Ramos (cell line): ENCODE measurements at regions not wholly inside any gene's neighbourhood (a gene's known extent, or its start where the extent isn't known, plus 50 kb on each side); places are given as distances from the start of the nearest gene placed in this dataset.

Source experiments
- in situ Hi-C: fragments of 300-500 bp; cut with MboI; formaldehyde crosslinking; loops from one replicate; pipeline ENCODE4 v1.14.3; 2022; ENCODE audit warnings: low sequenced_read_pairs; ENCODE audit not compliant: unreplicated experiment

- in situ Hi-C loops, result no loop called here
These were observed 670.6 kb upstream of the PKN2 start for GRCh38 chr1:88013485-88013884.

- in situ Hi-C loops, result no loop called here
These were observed 669.9 kb upstream of the PKN2 start for GRCh38 chr1:88014131-88014530.

GRCh38 chr1:88016947-88017346 is 667.1 kb upstream of the PKN2 start:
- in situ Hi-C loops, result no loop called here

- in situ Hi-C loops, result no loop called here
These were observed 662.5 kb upstream of the PKN2 start for GRCh38 chr1:88021529-88021928.

- in situ Hi-C loops, result no loop called here
These were observed 661.6 kb upstream of the PKN2 start for GRCh38 chr1:88022516-88022915.

GRCh38 chr1:88029142-88029541 is 654.9 kb upstream of the PKN2 start:
- in situ Hi-C loops, result no loop called here

GRCh38 chr1:88029899-88030298 is 654.2 kb upstream of the PKN2 start:
- in situ Hi-C loops, result no loop called here

- in situ Hi-C loops, result no loop called here
These were observed 648.5 kb upstream of the PKN2 start for GRCh38 chr1:88035578-88035977.

GRCh38 chr1:88036345-88037014 is 647.6 kb upstream of the PKN2 start:
- in situ Hi-C loops, result no loop called here

- in situ Hi-C loops, result no loop called here
These were observed 644.8 kb upstream of the PKN2 start for GRCh38 chr1:88039240-88039639.

- in situ Hi-C loops, result no loop called here
These were observed 640.2 kb upstream of the PKN2 start for GRCh38 chr1:88043834-88044233.

GRCh38 chr1:88052167-88052566 is 631.9 kb upstream of the PKN2 start:
- in situ Hi-C loops, result no loop called here

- in situ Hi-C loops, result no loop called here
These were observed 631.0 kb upstream of the PKN2 start for GRCh38 chr1:88053065-88053464.

- in situ Hi-C loops, result no loop called here
These were observed 627.2 kb upstream of the PKN2 start for GRCh38 chr1:88056881-88057280.

GRCh38 chr1:88058205-88058604 is 625.9 kb upstream of the PKN2 start:
- in situ Hi-C loops, result no loop called here

GRCh38 chr1:88060112-88060673 is 623.9 kb upstream of the PKN2 start:
- in situ Hi-C loops, result no loop called here

GRCh38 chr1:88060750-88061491 is 623.2 kb upstream of the PKN2 start:
- in situ Hi-C loops, result no loop called here

- in situ Hi-C loops, result no loop called here
These were observed 622.4 kb upstream of the PKN2 start for GRCh38 chr1:88061492-88062177.

GRCh38 chr1:88062650-88063153 is 621.4 kb upstream of the PKN2 start:
- in situ Hi-C loops, result no loop called here

GRCh38 chr1:88063605-88064004 is 620.5 kb upstream of the PKN2 start:
- in situ Hi-C loops, result no loop called here

- in situ Hi-C loops, result no loop called here
These were observed 615.6 kb upstream of the PKN2 start for GRCh38 chr1:88068407-88068960.
